Right lung (tissue), 2 donors: ENCODE measurements at regions not wholly inside any gene's neighbourhood (a gene's known extent, or its start where the extent isn't known, plus 50 kb on each side); places are given as distances from the start of the nearest gene placed in this dataset.

ENCODE experiments used
- DNase-seq, 2 donors: peaks; one replicate each; pipeline ENCODE4 v3.0.0-alpha.2; 2013

DNA sequence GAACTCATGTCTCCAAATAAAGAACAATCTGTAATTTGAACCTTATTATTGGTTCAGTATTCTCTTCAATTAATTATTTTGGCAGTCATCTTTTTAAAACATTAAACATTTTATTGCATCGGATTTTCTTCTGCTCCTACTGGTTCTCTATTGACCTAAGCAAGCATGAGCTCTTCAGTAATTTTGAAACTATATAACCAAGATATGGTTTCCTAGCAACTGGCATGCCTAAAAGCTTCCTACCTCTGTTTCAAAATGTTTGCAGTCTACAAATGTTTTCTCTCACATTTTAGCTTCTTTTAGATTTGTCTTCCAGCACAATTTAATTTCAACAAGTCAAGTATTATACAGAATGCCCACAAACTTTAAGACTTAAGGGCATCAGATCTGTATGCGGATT, 371.3 kb downstream of the GPM6A start:
- no peak for DNase-seq

DNA sequence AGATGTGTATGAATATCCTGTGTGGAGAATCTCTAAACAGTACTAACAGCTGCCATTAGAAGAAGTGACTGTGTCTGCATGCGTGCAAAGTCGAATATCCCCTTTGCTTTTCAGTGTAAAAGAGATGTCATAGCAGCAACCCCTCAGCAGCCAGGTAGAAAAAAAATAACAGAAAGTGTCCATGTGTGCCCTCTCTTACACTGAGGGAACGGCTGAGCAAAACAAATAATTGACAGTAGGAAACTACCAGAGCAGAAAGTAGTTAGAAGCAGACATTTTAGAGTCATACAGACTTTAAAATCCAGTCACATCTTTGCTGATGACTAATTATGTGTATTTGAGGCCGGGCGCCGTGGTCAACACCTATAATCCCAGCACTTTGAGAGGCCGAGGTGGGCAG, 370.8 kb downstream of the GPM6A start:
- no peak for DNase-seq

DNA sequence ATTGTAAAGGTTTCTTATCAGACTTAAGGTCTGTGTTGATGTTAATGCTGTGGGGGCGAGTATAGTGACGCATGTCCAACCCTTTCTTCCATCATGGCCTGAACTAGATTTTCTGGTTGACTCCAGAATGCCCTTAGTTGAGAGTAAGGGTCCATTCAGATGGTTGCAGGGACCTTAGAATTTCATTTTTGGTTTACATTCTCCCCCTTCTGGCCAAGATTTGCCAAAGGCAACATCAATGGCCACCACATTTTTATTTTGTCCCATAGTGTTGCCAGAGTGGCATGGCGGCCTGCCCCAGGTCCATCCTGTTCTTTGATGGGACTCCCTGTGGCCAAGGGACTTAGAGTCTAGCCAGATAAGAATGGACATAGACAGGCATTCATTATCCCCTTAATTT, 368.5 kb downstream of the GPM6A start:
- DNase-seq, result no peak

DNA sequence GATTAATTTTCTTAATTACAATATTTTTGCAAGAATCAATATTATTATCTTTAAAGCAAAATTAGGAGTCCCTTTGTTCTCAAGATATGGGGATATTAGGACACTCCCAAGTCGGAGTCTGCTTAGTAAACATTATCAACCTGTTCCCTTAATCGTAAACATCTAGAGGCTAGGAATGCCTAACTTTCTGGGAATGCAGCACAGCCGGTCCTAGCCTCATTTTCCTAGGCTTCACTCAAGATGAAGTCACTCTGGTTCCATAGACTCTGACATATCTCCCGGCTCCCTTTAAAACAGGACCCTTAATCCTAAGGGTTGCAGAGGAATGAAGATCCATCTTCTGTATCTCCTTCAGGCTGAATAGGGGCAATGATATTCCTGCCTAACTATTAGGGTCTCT, 367.6 kb downstream of the GPM6A start:
- no peak for DNase-seq

DNA sequence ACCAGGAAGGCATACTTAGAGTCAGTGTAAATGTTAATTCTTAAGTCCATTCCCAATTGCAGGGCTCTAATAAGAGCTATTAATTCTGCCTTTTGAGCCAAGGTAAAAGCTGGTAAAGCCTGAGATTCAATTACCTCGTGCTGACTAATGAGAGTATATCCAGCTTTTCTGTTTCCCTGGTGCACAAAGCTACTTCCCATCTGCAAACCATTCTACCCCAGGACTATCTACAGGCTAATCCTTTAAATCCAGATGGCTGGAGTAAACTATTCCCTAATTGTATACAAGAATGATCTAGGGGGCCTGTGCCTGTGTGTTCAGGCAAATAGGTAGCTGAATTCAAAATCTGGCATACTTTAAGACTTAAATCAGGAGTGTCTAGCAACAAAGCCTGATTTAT, 365.0 kb downstream of the GPM6A start:
- DNase-seq, result no peak

DNA sequence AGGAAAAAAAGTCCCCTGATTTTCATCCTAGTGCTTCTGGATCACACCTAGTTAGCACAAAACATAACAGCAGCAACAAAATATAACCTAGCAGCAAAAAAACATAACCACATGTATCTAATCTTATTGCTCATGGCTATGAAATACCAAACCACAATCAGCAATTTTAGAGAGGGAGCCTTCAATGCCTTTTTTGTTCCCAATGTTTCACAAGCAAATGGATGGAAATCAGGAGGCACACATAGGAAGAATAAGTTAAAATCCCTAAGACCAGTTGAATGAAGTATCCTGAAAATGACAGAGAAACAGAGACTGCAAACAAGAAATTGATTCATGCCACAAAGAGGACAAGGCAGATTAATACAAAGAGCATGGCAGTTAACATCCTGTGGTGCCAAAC, 361.6 kb downstream of the GPM6A start:
- DNase-seq, result no peak

DNA sequence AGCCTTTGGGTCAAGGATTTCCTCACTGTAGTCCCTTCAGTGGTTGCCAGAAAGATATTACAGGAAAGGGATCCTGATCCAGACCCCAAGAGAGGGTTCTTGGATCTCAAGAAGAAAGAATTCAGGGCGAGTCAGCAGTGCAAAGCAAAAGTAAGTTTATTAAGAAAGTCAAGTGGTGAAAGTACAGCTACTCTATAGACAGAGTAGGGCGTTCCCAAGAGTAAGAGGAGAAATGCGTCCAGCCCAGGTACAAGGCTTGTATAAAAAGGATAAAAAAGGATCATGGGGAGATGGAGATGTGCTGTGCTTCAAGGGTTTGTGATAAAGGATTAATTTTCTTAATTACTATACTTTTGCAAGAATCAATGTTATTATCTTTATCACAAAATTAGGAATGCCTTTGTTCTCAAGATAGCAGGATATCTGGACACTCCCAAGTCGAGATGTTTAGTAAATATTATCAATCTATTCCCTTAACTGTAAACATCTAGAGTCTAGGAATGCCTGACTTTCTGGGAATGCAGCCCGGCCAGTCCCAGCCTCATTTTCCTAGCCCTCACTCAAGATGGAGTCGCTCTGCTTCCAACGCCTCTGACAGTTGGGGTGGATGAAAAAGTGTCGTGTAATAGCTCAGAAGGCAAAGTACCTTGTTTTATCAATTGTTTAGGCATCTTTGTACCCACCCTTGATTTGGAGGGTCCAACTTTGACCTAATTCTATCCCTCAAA, 360.7 kb downstream of the GPM6A start:
- DNase-seq, result no peak

DNA sequence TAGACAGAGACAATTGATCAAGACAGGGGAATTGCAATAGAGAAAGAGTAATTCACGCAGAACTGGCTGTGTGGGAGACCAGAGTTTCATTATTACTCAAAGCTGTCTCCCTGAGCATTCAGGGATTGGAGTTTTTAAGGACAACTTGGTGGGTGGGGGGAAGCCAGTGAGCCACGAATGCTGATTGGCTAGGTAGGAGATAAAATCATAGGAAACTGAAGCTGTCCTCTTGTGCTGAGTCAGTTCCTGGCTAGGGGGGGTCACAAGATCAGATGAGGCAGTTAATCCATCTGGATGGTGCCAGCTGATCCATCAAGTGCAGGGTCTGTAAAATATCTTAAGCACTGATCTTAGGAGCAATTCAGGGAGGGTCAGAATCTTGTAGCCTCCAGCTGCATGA, 358.6 kb downstream of the GPM6A start:
- no peak for DNase-seq

DNA sequence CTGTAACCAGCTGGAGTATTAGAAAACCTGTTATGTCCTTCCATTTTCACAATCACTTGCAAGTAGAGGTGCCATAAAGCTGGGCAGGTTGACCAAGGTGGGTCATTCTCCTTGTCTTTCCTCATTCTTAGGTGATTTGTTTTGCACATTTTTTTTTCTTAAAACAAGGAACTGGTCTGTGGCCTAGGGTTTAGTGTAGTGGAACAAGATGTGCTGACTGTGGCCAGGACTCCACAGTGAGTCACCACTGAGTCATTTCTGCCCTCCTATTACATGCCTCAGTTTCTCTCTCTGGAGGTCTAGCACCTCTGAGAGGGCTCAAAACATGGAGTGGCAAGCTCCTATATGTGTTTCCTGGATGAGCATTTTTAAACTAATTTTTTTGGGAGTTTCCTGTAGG, 355.9 kb downstream of the GPM6A start:
- DNase-seq, result no peak

DNA sequence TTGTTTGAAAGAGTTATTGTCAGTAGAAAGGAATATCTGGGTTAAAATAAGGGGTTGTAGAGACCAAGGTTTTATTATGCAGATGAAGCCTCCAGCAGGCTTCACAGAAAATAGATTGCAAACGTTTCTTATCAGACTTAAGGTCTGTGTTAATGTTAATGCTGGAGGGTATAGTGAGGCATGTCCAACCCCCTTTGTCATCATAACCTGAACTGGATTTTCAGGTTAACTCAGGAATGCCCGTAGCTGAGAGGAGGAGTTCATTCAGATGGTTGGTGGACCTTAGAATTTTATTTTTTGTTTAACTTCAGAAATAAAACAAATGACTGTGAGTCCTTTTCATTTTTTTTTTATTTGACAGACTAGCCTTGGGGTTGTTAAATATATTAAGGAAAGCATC, 354.1 kb downstream of the GPM6A start:
- DNase-seq, result no peak

DNA sequence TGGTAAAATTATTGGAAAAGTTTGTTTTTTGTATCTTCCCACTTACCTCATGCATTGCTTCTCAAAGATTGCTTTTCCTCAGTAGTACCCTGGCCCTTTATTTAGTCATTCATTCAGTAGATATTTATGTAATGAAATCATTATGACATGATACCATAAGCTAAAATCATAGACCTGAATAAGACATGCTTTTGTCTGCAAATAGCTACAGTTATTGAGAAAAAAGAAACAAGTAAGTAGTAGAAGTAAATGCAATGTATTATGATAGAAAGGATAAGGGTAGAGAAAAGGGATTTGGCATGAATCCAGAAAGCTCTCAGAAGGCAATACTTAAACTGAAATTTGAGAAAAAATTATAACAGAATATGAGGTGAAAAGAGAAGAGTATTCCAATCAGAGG, 352.5 kb downstream of the GPM6A start:
- DNase-seq, result no peak

DNA sequence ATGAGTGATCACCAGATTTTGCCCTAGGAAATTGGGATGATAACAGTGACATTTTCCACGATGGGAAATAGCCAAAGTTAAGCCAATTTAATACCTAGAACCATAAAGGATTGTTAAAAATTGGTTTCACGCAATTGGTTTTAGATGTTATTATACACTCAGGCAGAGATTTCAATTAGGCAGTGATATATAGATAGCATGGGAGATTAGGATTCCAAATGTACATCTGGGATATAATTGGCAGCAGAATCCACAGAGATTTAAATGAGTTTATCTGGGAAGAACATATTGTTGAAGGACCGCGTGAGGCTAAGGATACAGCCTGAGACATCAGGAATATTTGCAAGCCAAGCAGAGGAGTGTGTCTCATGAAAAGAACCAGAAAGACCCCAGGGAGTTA, 351.6 kb downstream of the GPM6A start:
- DNase-seq, result no peak

DNA sequence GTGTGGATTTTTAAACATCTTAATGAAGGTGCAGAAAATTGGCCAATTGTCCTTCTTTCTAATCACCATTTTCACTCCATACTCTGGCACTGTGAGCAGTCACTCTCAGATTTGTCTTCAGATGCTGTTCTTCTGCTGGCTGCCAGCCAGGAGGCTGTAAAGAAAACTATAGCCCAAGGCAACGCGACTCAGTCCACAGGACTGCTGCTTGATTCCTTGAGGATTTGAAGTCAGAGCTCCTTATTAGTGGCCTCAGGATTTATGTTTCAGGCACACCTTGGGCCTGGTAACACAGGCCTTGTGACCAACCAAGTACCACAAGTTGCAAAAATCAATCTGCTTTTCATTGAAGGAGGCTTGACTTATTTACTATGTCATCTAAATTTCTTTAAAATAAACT, 342.6 kb downstream of the GPM6A start:
- no peak for DNase-seq

DNA sequence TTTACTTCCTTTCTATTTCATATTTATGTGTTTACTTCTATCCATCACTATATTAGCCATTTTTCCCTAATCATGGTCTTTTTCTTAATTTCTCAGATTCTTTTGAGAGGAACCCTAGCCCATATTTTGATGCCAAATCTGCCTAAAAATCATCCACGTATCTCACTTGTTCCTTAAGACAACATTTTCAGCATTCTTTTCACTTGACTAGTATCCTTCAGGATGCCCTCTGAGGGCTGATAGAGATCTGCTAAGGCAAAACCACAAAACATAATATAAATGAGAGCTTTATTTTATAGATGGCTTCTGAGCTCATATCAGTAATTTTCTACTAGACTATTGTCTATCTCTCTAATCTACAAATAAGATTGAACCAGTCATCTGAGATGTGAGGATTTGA, 341.9 kb downstream of the GPM6A start:
- DNase-seq, result no peak

DNA sequence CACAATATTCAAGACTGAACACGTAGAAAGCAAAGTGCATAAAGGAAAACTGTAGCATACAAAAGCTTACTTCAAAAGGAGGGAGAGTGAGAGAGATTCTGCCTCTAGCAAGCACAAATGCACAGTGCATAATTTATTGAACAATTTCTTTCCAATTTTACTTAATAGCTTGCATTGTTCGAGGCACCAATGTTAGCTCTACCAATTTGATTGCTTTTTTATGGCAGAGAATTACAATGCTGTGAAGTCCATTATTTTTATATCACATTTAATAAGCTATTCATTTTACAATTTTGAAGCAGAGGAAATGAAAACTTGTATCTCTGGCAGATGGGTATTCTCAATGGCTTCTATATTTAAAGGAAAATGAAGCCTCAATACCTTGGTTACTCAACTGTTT, 331.7 kb downstream of the GPM6A start:
- DNase-seq, result no peak

DNA sequence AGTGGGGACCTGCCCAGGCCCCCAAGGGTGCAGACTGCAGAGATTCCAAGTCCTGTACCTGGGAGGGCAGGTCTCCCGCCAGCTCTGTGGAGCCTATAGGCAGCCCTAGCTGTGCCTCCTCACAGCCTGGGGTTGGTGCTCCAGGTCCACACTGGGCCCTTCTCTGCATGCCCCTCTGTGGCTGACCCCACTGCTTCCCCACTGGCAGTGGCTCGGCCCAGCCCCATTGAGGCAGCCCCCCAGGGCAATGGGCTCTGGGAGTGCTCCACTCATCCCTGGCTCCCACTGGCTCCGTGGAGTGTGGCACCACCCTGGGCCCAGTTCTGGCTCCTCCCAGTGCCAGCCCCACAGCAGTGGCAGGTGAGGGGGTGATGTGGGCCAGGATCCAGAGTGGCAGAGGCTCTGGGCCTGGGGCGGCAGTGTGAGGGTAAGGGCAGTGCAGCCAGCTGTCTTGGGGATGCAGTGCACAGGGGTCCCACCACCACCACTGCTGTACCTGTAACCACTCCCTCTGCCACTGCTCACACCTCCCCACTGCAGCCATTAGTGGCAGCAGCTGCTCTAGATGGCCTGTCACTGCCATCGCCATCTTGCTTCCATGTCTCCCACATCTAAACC, 312.2 kb downstream of the GPM6A start:
- DNase-seq, result no peak

DNA sequence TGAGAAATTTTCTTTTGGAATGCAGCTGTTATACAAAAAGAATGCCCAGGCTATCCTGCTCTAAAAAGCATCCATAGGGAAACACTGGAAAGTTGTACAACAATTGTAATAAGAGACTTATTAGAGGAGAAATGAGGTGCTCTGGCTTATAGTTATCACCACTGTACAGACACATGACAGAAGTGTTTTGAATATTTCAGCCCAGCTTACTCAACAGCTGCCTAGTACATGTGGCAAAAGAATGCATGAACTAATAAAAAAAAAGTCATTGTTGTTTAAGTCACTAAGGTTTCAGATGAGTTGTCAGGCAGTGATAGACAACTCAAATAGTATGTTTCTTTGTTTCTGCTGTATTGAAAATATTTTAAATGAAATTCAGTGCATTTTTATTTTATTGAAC, 307.7 kb downstream of the GPM6A start:
- DNase-seq, result no peak

DNA sequence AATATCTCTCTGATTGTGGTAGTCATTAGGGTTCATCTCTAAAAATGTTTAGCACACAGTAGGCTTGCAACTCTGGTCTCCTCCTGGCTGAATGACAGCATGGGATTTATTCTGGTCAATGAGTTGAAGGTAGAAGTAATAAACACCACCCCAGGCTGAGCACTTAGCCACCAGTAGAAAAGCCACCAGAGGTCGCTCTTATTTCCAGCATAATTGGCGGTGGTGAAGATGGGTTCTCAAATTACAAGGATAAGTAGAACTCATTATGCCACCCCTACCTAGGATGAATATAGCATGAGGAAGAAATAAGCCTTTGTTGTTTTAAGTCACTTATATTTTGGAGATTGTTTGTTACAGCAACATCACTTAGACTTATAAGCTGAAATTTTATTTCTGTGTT, 302.7 kb downstream of the GPM6A start:
- no peak for DNase-seq

DNA sequence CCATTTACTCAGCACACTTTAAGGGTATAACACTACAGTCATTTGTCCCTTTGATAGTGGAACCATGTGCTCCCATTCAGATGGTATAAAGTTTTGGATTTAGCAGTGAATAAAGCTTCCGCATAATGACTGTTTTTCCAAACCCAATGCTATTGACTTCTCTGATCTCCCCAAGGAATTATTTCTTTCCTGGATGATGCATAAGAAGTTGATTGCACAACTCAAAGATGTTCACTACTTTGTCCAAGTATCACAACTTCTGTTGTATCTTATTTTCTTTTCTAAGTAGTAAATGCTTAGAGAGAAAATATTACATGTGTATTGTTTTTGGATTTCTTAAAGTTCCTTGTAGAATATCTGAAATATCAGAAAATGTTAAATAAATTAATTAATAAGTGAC, 300.2 kb downstream of the GPM6A start:
- DNase-seq, result no peak

DNA sequence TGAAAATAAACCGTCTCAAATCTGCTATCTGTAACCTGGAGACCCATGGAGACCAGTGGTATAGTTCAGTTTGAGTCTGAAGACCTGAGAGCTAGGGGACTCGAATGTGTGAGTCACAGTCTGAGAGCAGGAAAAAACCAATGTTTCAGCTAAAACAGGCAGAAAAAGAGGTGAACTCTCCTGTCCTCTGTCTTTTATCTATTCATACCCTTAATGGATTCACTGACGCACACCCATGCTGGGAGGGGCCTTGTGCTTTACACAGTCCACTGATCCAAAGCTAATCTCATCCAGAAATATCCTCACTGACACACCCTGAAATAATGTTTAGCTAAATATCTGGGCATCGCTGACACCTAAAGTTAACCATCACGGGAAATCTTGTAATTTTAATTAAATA, 297.9 kb downstream of the GPM6A start:
- no peak for DNase-seq

DNA sequence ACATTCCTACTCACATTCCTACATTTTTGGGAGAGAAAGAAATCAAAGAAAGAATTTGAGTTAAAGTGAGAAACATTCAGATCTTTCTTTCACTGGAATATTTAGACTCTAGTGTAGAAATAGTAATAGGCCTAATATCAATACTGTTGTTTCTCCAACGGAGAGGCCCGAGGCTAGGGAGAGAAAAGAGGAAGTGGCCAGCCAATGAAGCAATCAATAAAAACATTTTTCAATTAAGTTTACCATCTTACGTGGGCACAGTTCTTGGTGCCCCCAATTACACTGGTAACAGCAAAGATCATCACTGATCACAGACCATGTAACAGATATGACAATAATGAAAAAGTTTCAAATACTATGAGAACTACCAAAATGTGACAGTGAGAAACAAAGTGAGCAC, 281.4 kb downstream of the GPM6A start:
- DNase-seq, result no peak

DNA sequence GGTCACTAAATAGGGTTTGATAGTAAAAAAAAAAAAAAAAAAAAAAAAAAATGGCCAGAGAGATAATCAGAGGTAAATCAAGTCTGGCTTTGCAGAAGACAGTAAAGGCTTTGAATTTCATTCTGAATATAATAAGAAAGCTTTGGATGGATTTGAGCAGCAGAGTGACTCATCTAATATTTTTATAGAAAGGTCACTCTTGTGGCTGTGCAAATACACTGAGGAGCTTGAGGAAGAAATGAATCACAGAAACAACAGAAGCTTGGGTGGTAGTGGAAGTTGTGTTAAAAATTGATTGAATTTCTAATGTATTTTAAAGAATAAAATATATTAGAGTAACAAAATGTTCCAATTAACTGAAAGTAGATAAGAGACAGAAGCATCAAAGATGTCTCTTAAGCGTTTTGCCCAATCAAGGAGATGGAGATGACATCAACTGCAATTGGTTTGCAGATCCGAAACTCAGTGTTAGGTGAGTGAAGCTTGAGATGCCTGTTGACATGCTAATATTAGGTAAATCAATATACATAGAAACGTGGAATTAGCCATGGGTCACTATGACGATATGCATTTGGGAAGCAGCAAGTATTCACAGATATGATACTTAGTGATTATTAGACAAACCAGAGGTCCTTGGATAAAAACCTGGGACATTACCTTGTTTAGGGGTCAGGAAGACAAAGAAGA, 280.5 kb downstream of the GPM6A start:
- DNase-seq, result no peak

DNA sequence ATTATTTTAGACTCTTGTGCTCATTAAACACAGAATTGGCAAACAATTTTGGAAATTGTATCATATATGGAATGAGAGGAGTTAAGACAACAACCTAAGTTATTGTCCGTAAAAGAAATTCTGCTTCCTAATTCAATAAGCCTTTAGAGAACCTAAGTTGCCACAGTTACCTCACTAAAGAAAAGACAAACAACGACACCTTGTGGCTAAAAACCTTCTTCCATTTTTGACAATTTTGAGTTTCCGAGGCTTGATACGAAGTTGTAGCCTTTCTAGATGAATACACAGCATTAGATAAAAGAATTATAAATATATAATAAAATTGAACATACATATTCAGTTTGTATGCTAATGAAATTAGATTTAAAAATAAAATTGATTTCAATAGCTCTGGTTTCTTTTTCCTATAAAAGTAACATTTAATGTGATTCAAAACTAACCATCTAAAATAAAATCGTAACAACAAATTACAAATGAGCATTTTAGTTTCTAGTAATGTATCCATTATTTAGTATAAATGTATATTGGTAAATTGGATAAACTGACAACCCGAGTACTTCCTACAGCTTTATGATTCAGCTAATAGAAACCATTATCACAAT, 275.1 kb downstream of the GPM6A start:
- DNase-seq, result peak in 1 of 2 donors; percentile 37
